Gastroesophageal sphincter (tissue), 4 donors: ENCODE measurements at regions not wholly inside any gene's neighbourhood (a gene's known extent, or its start where the extent isn't known, plus 50 kb on each side); places are given as distances from the start of the nearest gene placed in this dataset.

Source experiments
- ATAC-seq: fragments of 150-250 bp; one replicate; pipeline ENCODE4 v1.9.1; 2016; ENCODE audit warnings: mild to moderate bottlenecking, moderate library complexity
- H3K27ac ChIP-seq, 4 donors: fragments of 200-600 bp; sonication (generic) in 3 of 4; 1 replicate in 3 of 4; 2 replicates in 1 of 4; pipeline ENCODE4 v1.5.1; 2016 to 2019
- H3K27me3 ChIP-seq: fragments of 200-600 bp; sonication (generic); one replicate; pipeline ENCODE4 v1.5.1; 2019
- H3K36me3 ChIP-seq, 2 donors: fragments of 200-600 bp; sonication (generic); one replicate each; pipeline ENCODE4 v1.5.1; 2019; ENCODE audit warnings: control low read depth in 1 of 2
- H3K4me1 ChIP-seq, 3 donors: fragments of 200-600 bp; sonication (generic); 1 replicate in 2 of 3; 2 replicates in 1 of 3; pipeline ENCODE4 v1.5.1; 2016 to 2019; ENCODE audit warnings: control low read depth in 2 of 3
- H3K4me3 ChIP-seq, 2 donors: fragments of 200-600 bp; sonication (generic); one replicate each; pipeline ENCODE4 v1.5.1; 2019; ENCODE audit warnings: mild to moderate bottlenecking in 1 of 2, moderate library complexity in 1 of 2
- H3K9me3 ChIP-seq, 3 donors: fragments of 200-600 bp; sonication (generic); one replicate each; pipeline ENCODE4 v1.5.1; 2017 to 2019; ENCODE audit warnings: control low read depth in 2 of 3
- EP300 ChIP-seq: sonication (generic); formaldehyde crosslinking; IDR thresholded peaks from one replicate; pipeline ENCODE4 v1.6.1; 2017; ENCODE audit warnings: antibody characterized with exemption, mild to moderate bottlenecking
- POLR2A ChIP-seq, 2 donors: fragments of 450-650 bp; IDR thresholded peaks; one replicate each; pipeline ENCODE4 v1.6.1; 2017; ENCODE audit warnings: antibody characterized with exemption in 2 of 2, mild to moderate bottlenecking in 2 of 2, moderate library complexity in 1 of 2
- POLR2AphosphoS5 ChIP-seq: sonication (generic); formaldehyde crosslinking; IDR thresholded peaks from one replicate; pipeline ENCODE4 v1.6.1; 2017; ENCODE audit warnings: antibody characterized with exemption
- WGBS, 2 donors: methylation state at CpG; one replicate each; pipeline ENCODE4 v1.1.5; 2018; ENCODE audit warnings: low coverage in 1 of 2; 5-methylcytosine and 5-hydroxymethylcytosine counted together
- TF ChIP-seq, protein P1 (sequence below), 4 experiments: fragments of 200-600 bp in 2 of 4; fragments of 450-650 bp in 2 of 4; sonication (generic) in 1 of 4; IDR thresholded peaks; one replicate each; pipeline ENCODE4 v1.5.1; 2017 to 2019; ENCODE audit warnings: antibody characterized with exemption in 4 of 4, mild to moderate bottlenecking in 2 of 4, moderate library complexity in 2 of 4

DNA sequence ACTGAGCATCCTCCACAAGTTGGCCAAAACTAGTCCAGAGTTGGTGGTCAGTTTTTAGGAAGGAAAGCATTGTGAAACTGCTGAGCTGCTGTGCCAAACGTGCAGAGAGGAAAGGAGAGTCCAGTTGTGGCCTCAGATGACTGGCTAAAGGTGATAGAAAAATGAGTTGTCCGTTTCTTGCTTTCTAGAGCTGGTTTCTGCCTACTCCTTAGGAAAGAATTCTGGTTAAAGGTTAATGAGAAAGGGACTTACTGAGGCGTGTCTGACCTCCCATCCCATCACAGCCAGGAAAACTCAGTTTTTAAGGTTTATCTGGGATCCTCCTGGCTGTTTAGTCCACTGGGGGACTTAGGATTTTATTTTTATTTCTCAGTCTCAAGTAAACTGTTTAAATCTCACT is 1186.3 kb downstream of the UQCRFS1 start:
- Histone ChIP-seq H3K4me3 (no peak overlapping the region), H3K4me1 (no peaks in the 10 kb centered on the region), H3K27me3 (no peaks in the 10 kb centered on the region), H3K27ac (no peak overlapping the region), H3K9me3 (peaks cover 0 to 12% (median 0%) of the 10 kb centered on the region in 3 donors), H3K36me3 (no peaks in the 10 kb centered on the region)
- no peak for ATAC-seq
- no peak for TF ChIP-seq EP300
- TF ChIP-seq POLR2AphosphoS5: no peak
- TF ChIP-seq, protein P1, sequence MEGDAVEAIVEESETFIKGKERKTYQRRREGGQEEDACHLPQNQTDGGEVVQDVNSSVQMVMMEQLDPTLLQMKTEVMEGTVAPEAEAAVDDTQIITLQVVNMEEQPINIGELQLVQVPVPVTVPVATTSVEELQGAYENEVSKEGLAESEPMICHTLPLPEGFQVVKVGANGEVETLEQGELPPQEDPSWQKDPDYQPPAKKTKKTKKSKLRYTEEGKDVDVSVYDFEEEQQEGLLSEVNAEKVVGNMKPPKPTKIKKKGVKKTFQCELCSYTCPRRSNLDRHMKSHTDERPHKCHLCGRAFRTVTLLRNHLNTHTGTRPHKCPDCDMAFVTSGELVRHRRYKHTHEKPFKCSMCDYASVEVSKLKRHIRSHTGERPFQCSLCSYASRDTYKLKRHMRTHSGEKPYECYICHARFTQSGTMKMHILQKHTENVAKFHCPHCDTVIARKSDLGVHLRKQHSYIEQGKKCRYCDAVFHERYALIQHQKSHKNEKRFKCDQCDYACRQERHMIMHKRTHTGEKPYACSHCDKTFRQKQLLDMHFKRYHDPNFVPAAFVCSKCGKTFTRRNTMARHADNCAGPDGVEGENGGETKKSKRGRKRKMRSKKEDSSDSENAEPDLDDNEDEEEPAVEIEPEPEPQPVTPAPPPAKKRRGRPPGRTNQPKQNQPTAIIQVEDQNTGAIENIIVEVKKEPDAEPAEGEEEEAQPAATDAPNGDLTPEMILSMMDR (IDR thresholded peaks at IDR 0.05): no peak
- TF ChIP-seq POLR2A (IDR thresholded peaks at IDR 0.05): no peak
- 24 to 60% methylated on average over 1 to 3 of the region's 3 CpGs for WGBS, 2 donors

DNA sequence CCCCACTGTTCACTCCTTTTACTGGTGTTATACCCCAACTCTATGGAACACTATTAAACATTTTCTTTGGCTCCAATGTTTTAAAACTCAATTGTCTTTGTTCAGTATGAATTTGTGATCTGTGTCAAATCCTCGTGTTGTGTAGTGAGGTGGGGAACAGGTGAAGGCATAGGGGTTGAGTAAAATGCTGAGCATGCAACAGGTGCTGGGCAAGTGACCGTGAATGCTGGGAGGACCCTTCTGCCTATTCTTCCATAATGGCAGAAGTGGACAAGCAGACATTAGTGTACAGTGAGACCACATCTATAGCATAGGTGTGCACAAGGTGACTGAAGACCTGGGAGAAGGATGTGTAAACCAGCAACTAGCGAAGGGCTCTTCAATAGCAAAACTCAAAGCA is 1188.0 kb downstream of the UQCRFS1 start:
- no peaks in the 10 kb centered on the region for H3K27me3 ChIP-seq
- H3K9me3 ChIP-seq: no peaks in the 10 kb centered on the region
- H3K36me3 ChIP-seq: no peaks in the 10 kb centered on the region
- ATAC-seq: no peak
- TF ChIP-seq POLR2A (IDR thresholded peaks at IDR 0.05) (no peak), POLR2AphosphoS5 (no peak), EP300 (no peak)
- TF ChIP-seq, protein P1 (IDR thresholded peaks at IDR 0.05): no peak
- H3K4me1 ChIP-seq: no peaks in the 10 kb centered on the region
- 69 to 100% methylated on average over 1 to 3 of the region's 3 CpGs for WGBS, 2 donors
- H3K27ac ChIP-seq: no peak overlapping the region
- H3K4me3 ChIP-seq: no peak overlapping the region

DNA sequence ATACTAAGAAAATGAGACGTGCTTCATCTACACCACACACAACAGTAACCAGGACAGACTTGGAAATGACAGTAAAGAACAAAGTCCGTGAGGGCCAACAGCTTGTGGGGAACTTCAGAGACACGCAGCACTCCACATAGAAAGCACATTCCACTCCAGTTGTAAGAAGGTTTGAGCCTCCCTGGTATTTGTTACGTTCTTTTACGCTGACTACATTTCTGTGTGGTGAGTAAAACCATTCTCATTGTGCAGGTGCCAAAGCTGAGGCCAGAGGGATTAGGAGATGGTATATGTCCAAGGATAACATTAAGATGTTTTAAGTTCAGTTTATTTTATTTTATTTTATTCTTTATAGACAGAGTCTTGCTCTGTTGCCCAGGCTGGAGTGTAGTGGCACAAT is 1189.9 kb downstream of the UQCRFS1 start:
- no peak for TF ChIP-seq EP300
- TF ChIP-seq, protein P1 (IDR thresholded peaks at IDR 0.05): no peak
- TF ChIP-seq POLR2AphosphoS5: no peak
- no peak for TF ChIP-seq POLR2A (IDR thresholded peaks at IDR 0.05)
- Histone ChIP-seq H3K36me3 (no peaks in the 10 kb centered on the region), H3K27ac (no peak overlapping the region), H3K4me3 (no peak overlapping the region), H3K9me3 (no peaks in the 10 kb centered on the region), H3K4me1 (no peaks in the 10 kb centered on the region), H3K27me3 (no peaks in the 10 kb centered on the region)
- WGBS, 2 donors: 27 to 45% methylated on average over 5 of the region's 5 CpGs
- no peak for ATAC-seq

DNA sequence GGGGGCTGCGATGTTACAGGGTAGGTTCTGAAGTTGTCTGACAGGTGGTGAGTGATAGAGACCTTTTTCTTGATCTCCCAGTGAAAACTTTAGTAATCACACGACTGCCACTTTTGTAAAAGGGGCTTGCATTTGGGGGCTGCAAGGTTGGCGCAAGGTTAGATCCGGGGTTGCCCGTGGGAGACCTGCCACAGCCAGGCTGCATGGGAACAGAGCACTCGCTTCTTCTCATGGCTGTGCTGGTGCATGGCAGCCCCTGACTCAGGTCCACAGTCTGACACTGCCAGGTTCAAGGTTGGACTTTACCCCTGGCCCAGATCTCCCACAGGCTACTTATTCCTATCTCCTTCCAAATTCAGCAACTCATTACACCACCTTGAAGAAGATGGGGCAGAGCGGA is 1190.4 kb downstream of the UQCRFS1 start:
- no peak for TF ChIP-seq EP300
- TF ChIP-seq POLR2A (IDR thresholded peaks at IDR 0.05): no peak
- TF ChIP-seq, protein P1 (IDR thresholded peaks at IDR 0.05): no peak
- TF ChIP-seq POLR2AphosphoS5: no peak
- H3K27me3 ChIP-seq: peaks cover 5% of the 10 kb centered on the region
- no peaks in the 10 kb centered on the region for H3K9me3 ChIP-seq
- 70 to 96% methylated on average over 2 to 6 of the region's 7 CpGs for WGBS, 2 donors
- ATAC-seq: no peak
- no peak overlapping the region for H3K4me3 ChIP-seq
- no peaks in the 10 kb centered on the region for H3K36me3 ChIP-seq
- H3K4me1 ChIP-seq: no peaks in the 10 kb centered on the region
- H3K27ac ChIP-seq: no peak overlapping the region

DNA sequence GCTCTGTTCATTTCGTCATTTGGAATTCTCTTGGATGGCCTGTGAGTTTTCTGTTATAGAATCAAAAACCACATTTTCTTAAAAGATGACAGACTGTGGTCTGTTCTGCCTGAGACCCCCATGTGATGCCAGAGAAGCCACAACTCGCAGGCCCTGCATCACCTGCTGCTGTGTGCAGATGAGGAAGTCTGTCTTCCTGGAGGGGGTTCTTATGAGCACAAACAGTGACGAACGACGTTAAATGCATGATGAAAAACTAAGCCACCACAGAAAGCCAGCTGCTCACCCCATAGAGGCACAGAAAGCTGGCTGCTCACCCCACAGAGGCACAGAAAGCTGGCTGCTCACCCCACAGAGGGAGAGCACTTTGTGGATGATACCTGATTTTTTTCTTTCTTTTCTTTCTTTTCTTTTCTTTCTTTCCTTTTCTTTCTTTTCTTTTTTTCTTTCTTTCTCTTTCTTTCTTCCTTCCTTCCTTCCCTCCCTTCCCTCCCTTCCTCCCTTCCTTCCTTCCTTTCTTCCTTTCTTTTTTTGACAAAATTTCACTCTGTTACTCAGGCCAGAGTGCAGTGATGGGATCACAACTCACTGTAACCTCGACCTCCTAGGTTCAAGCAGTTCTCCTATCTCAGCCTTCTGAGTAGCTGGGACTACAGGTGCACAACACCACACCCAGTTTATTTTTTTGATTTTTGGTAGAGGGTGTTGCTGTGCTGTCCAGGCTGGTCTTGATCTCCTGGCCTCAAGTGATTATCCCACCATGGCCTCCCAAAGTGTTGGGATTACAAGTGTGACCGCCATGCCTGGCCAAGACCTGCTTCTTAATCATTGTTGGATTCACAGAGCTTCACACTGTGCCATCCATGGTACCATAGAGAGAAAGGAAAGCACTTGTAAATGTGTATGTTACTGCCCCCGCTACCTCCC is 1191.4 kb downstream of the UQCRFS1 start:
- no peaks in the 10 kb centered on the region for H3K9me3 ChIP-seq
- no peak for ATAC-seq
- no peak overlapping the region for H3K4me3 ChIP-seq
- H3K4me1 ChIP-seq: no peaks in the 10 kb centered on the region
- 75 to 81% methylated on average over 4 to 6 of the region's 8 CpGs for WGBS, 2 donors
- H3K27me3 ChIP-seq: peaks cover 7% of the 10 kb centered on the region
- no peaks in the 10 kb centered on the region for H3K36me3 ChIP-seq
- TF ChIP-seq POLR2AphosphoS5 (no peak), POLR2A (IDR thresholded peaks at IDR 0.05) (no peak), EP300 (no peak)
- TF ChIP-seq, protein P1 (IDR thresholded peaks at IDR 0.05): no peak
- H3K27ac ChIP-seq: no peak overlapping the region
